ENCODE measurements at regions not wholly inside any gene's neighbourhood (a gene's known extent, or its start where the extent isn't known, plus 50 kb on each side); places are given as distances from the start of the nearest gene placed in this dataset.

DNA sequence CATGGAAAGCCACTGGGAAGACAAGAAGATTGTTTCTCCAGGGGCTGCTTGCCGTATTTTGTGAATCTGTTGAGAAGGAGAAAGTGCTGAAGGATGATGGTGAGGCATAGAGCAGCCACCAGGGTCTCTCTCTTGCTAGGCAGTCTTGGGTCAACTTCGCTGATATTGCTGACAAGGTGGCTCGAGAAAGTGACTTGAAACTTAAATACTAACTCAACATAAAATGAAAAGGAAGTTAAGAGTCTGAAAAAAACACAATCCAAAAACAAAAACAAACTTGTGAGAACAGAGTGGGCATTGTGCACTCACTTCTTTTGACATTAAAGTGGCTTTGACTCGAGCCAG lies 90.1 kb downstream of the CHST2 start (continued):
- TF ChIP-seq, protein P1, sequence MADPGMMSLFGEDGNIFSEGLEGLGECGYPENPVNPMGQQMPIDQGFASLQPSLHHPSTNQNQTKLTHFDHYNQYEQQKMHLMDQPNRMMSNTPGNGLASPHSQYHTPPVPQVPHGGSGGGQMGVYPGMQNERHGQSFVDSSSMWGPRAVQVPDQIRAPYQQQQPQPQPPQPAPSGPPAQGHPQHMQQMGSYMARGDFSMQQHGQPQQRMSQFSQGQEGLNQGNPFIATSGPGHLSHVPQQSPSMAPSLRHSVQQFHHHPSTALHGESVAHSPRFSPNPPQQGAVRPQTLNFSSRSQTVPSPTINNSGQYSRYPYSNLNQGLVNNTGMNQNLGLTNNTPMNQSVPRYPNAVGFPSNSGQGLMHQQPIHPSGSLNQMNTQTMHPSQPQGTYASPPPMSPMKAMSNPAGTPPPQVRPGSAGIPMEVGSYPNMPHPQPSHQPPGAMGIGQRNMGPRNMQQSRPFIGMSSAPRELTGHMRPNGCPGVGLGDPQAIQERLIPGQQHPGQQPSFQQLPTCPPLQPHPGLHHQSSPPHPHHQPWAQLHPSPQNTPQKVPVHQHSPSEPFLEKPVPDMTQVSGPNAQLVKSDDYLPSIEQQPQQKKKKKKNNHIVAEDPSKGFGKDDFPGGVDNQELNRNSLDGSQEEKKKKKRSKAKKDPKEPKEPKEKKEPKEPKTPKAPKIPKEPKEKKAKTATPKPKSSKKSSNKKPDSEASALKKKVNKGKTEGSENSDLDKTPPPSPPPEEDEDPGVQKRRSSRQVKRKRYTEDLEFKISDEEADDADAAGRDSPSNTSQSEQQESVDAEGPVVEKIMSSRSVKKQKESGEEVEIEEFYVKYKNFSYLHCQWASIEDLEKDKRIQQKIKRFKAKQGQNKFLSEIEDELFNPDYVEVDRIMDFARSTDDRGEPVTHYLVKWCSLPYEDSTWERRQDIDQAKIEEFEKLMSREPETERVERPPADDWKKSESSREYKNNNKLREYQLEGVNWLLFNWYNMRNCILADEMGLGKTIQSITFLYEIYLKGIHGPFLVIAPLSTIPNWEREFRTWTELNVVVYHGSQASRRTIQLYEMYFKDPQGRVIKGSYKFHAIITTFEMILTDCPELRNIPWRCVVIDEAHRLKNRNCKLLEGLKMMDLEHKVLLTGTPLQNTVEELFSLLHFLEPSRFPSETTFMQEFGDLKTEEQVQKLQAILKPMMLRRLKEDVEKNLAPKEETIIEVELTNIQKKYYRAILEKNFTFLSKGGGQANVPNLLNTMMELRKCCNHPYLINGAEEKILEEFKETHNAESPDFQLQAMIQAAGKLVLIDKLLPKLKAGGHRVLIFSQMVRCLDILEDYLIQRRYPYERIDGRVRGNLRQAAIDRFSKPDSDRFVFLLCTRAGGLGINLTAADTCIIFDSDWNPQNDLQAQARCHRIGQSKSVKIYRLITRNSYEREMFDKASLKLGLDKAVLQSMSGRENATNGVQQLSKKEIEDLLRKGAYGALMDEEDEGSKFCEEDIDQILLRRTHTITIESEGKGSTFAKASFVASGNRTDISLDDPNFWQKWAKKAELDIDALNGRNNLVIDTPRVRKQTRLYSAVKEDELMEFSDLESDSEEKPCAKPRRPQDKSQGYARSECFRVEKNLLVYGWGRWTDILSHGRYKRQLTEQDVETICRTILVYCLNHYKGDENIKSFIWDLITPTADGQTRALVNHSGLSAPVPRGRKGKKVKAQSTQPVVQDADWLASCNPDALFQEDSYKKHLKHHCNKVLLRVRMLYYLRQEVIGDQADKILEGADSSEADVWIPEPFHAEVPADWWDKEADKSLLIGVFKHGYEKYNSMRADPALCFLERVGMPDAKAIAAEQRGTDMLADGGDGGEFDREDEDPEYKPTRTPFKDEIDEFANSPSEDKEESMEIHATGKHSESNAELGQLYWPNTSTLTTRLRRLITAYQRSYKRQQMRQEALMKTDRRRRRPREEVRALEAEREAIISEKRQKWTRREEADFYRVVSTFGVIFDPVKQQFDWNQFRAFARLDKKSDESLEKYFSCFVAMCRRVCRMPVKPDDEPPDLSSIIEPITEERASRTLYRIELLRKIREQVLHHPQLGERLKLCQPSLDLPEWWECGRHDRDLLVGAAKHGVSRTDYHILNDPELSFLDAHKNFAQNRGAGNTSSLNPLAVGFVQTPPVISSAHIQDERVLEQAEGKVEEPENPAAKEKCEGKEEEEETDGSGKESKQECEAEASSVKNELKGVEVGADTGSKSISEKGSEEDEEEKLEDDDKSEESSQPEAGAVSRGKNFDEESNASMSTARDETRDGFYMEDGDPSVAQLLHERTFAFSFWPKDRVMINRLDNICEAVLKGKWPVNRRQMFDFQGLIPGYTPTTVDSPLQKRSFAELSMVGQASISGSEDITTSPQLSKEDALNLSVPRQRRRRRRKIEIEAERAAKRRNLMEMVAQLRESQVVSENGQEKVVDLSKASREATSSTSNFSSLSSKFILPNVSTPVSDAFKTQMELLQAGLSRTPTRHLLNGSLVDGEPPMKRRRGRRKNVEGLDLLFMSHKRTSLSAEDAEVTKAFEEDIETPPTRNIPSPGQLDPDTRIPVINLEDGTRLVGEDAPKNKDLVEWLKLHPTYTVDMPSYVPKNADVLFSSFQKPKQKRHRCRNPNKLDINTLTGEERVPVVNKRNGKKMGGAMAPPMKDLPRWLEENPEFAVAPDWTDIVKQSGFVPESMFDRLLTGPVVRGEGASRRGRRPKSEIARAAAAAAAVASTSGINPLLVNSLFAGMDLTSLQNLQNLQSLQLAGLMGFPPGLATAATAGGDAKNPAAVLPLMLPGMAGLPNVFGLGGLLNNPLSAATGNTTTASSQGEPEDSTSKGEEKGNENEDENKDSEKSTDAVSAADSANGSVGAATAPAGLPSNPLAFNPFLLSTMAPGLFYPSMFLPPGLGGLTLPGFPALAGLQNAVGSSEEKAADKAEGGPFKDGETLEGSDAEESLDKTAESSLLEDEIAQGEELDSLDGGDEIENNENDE (IDR thresholded peaks at IDR 0.05; ENCODE audit: insufficient replicate concordance, low read length), result no peak
- TF ChIP-seq TCF12 (IDR thresholded peaks at IDR 0.05; ENCODE audit: low read depth, low read length) (no peak), RXRA (IDR thresholded peaks at IDR 0.05; ENCODE audit: insufficient read depth, low read depth, low read length) (no peak), NRF1 (IDR thresholded peaks at IDR 0.05; ENCODE audit: low read depth, low read length) (no peak), TBP (IDR thresholded peaks at IDR 0.05; ENCODE audit: low read depth, low read length) (no peak), CHD1 (IDR thresholded peaks at IDR 0.05; ENCODE audit: low read depth, low read length) (no peak)

Data from H1 (cell line).